Liver (tissue), 8 donors: ENCODE measurements at regions not wholly inside any gene's neighbourhood (a gene's known extent, or its start where the extent isn't known, plus 50 kb on each side); places are given as distances from the start of the nearest gene placed in this dataset.
"Not testable (repeated sequence)": the region's sequence is repeated elsewhere in the genome, so short reads cannot be mapped to it uniquely, and the experiment has no call there.

ENCODE experiments used
- DNase-seq: peaks from one replicate; pipeline ENCODE4 v3.0.0-alpha.2; 2017; ENCODE audit warnings: low spot score
- H3K27ac ChIP-seq, 2 donors: one replicate each; pipeline ENCODE4 v1.7.0; 2013; ENCODE audit warnings: inconsistent platforms in 2 of 2, low read length in 2 of 2, control low read depth in 1 of 2, low read depth in 1 of 2, mild to moderate bottlenecking in 1 of 2
- H3K27me3 ChIP-seq, 4 donors: one replicate each; pipeline versions ENCODE4 v1.6.1 to v1.7.0; 2013; ENCODE audit warnings: low read length in 3 of 4, inconsistent platforms in 1 of 4, mild to moderate bottlenecking in 1 of 4, moderate library complexity in 1 of 4; ENCODE audit not compliant: control insufficient read depth in 4 of 4, insufficient read depth in 4 of 4
- H3K36me3 ChIP-seq, 4 donors: one replicate each; pipeline versions ENCODE4 v1.6.1 to v1.7.0; 2013; ENCODE audit warnings: low read length in 3 of 4, mild to moderate bottlenecking in 3 of 4, low read depth in 1 of 4, moderate library complexity in 1 of 4; ENCODE audit not compliant: control insufficient read depth in 4 of 4, insufficient read depth in 3 of 4
- H3K4me1 ChIP-seq, 4 donors: one replicate each; pipeline versions ENCODE4 v1.6.1 to v1.7.0; 2013; ENCODE audit warnings: low read length in 3 of 4, mild to moderate bottlenecking in 3 of 4, moderate library complexity in 1 of 4; ENCODE audit not compliant: control insufficient read depth in 4 of 4, insufficient read depth in 4 of 4
- H3K4me3 ChIP-seq, 3 donors: one replicate each; pipeline versions ENCODE4 v1.6.1 to v1.7.0; 2013; ENCODE audit warnings: low read length in 3 of 3, control low read depth in 1 of 3, low read depth in 1 of 3, mild to moderate bottlenecking in 1 of 3
- H3K9ac ChIP-seq, 2 donors: one replicate each; pipeline ENCODE4 v1.7.0; 2013; ENCODE audit warnings: low read length in 2 of 2, mild to moderate bottlenecking in 2 of 2, moderate library complexity in 2 of 2, control low read depth in 1 of 2, low read depth in 1 of 2
- H3K9me3 ChIP-seq, 4 donors: one replicate each; pipeline versions ENCODE4 v1.6.1 to v1.7.0; 2013; ENCODE audit warnings: low read length in 3 of 4; ENCODE audit not compliant: control insufficient read depth in 4 of 4
- CTCF ChIP-seq: fragments of 150-350 bp; IDR thresholded peaks from 2 replicates; pipeline ENCODE4 v1.5.1; 2017; ENCODE audit warnings: improper control_type of control experiment, low read depth, low read length; ENCODE audit not compliant: missing input control
- EGR1 ChIP-seq, 2 donors: IDR thresholded peaks; 2 replicates each; pipeline ENCODE4 v1.6.1; 2016 to 2018; ENCODE audit warnings: antibody characterized with exemption in 2 of 2, low read depth in 2 of 2
- FOXA1 ChIP-seq: IDR thresholded peaks from 2 replicates; pipeline ENCODE4 v1.6.1; 2016; ENCODE audit warnings: antibody characterized with exemption
- FOXA2 ChIP-seq: IDR thresholded peaks from 2 replicates; pipeline ENCODE4 v1.6.1; 2016; ENCODE audit warnings: antibody characterized with exemption
- GABPA ChIP-seq, 2 donors: IDR thresholded peaks in 1 of 2; conservative IDR thresholded peaks in 1 of 2; 2 replicates each; pipeline ENCODE4 v1.6.1; 2016; ENCODE audit warnings: antibody characterized with exemption in 2 of 2, mild to moderate bottlenecking in 1 of 2, moderate library complexity in 1 of 2
- HNF4A ChIP-seq, 2 donors: conservative IDR thresholded peaks; 2 replicates each; pipeline ENCODE4 v1.6.1; 2016; ENCODE audit warnings: antibody characterized with exemption in 2 of 2, mild to moderate bottlenecking in 2 of 2
- HNF4G ChIP-seq: IDR thresholded peaks from 2 replicates; pipeline ENCODE4 v1.6.1; 2016; ENCODE audit warnings: antibody characterized with exemption
- JUND ChIP-seq, 2 donors: IDR thresholded peaks; 2 replicates each; pipeline ENCODE4 v1.6.1; 2016; ENCODE audit warnings: antibody characterized with exemption in 2 of 2
- MAX ChIP-seq: IDR thresholded peaks from 2 replicates; pipeline ENCODE4 v1.6.1; 2016; ENCODE audit warnings: antibody characterized with exemption
- NR2F2 ChIP-seq: IDR thresholded peaks from 2 replicates; pipeline ENCODE4 v1.6.1; 2016; ENCODE audit warnings: antibody characterized with exemption
- RAD21 ChIP-seq, 2 donors: IDR thresholded peaks; 2 replicates each; pipeline ENCODE4 v1.6.1; 2016; ENCODE audit warnings: antibody characterized with exemption in 2 of 2, mild to moderate bottlenecking in 2 of 2
- REST ChIP-seq: IDR thresholded peaks from 2 replicates; pipeline ENCODE4 v1.6.1; 2016; ENCODE audit warnings: antibody characterized with exemption, mild to moderate bottlenecking
- RXRA ChIP-seq, 2 donors: IDR thresholded peaks; 2 replicates each; pipeline ENCODE4 v1.6.1; 2017 to 2018; ENCODE audit warnings: antibody characterized with exemption in 2 of 2, mild to moderate bottlenecking in 1 of 2
- SP1 ChIP-seq: IDR thresholded peaks from 2 replicates; pipeline ENCODE4 v1.6.1; 2018; ENCODE audit warnings: antibody characterized with exemption, mild to moderate bottlenecking
- TAF1 ChIP-seq: conservative IDR thresholded peaks from 2 replicates; pipeline ENCODE4 v1.6.1; 2016; ENCODE audit warnings: antibody characterized with exemption, mild to moderate bottlenecking
- YY1 ChIP-seq: IDR thresholded peaks from 2 replicates; pipeline ENCODE4 v1.6.1; 2016; ENCODE audit warnings: antibody characterized with exemption, mild to moderate bottlenecking
- ZBTB33 ChIP-seq: IDR thresholded peaks from 2 replicates; pipeline ENCODE4 v1.6.1; 2016; ENCODE audit warnings: antibody characterized with exemption
- WGBS: extraction: QIAGEN DNeasy Blood & Tissue Kit; methylation state at CpG from one replicate; pipeline ENCODE4 v1.1.7; 2013; 5-methylcytosine and 5-hydroxymethylcytosine counted together
- donor health status: healthy.
- donor health status: healthy.
- donor health status: healthy.
- donor health status: healthy.
- donor health status: healthy.

GRCh38 chr2:224120986-224121385 is 81.9 kb upstream of the SERPINE2 start:
- Histone ChIP-seq H3K36me3 (no peaks in the 10 kb centered on the region), H3K9ac (no peak overlapping the region), H3K4me3 (no peak overlapping the region), H3K4me1 (no peaks in the 10 kb centered on the region), H3K9me3 (peaks cover 0 to 5% (median 0%) of the 10 kb centered on the region in 4 donors), H3K27me3 (no peaks in the 10 kb centered on the region), H3K27ac (no peak overlapping the region)
- DNase-seq, result no peak
- no peak for TF ChIP-seq HNF4G
- TF ChIP-seq FOXA2, result no peak
- TF ChIP-seq RAD21 (IDR thresholded peaks at IDR 0.05), result no peak
- no peak for TF ChIP-seq TAF1
- TF ChIP-seq SP1, result no peak
- no peak for TF ChIP-seq RXRA (IDR thresholded peaks at IDR 0.05)
- no peak for TF ChIP-seq REST
- no peak for TF ChIP-seq CTCF
- TF ChIP-seq YY1, result no peak
- TF ChIP-seq FOXA1, result no peak
- TF ChIP-seq HNF4A (conservative IDR thresholded peaks at IDR 0.05), result no peak
- no peak for TF ChIP-seq MAX
- TF ChIP-seq EGR1 (IDR thresholded peaks at IDR 0.05; ENCODE audit: low read depth in 2 of 2), result no peak
- no peak for TF ChIP-seq NR2F2
- WGBS, result 91% methylated on average over 1 of the region's 1 CpG

GRCh38 chr2:224119846-224120245 is 80.8 kb upstream of the SERPINE2 start:
- DNase-seq, H3K27ac ChIP-seq, H3K4me1 ChIP-seq, H3K4me3 ChIP-seq, H3K36me3 ChIP-seq, H3K9me3 ChIP-seq, H3K9ac ChIP-seq, H3K27me3 ChIP-seq: not testable (repeated sequence)
- WGBS, result 95% methylated on average over 1 of the region's 1 CpG

GRCh38 chr2:224114428-224114827 is 75.3 kb upstream of the SERPINE2 start:
- Histone ChIP-seq H3K27ac (no peak overlapping the region), H3K4me1 (no peaks in the 10 kb centered on the region), H3K27me3 (peaks cover 0 to 2% (median 0%) of the 10 kb centered on the region in 4 donors), H3K36me3 (no peaks in the 10 kb centered on the region), H3K9me3 (no peaks in the 10 kb centered on the region), H3K9ac (no peak overlapping the region), H3K4me3 (no peak overlapping the region)
- WGBS, result 60% methylated on average over 2 of the region's 2 CpGs
- no peak for DNase-seq
- TF ChIP-seq HNF4A (conservative IDR thresholded peaks at IDR 0.05) (no peak), JUND (IDR thresholded peaks at IDR 0.05) (no peak), MAX (no peak), HNF4G (no peak), REST (no peak), FOXA1 (no peak), YY1 (no peak), SP1 (no peak), EGR1 (IDR thresholded peaks at IDR 0.05; ENCODE audit: low read depth in 2 of 2) (no peak), GABPA (IDR thresholded peaks at IDR 0.05 in 1 of 2, conservative IDR thresholded peaks at IDR 0.05 in 1 of 2) (no peak), ZBTB33 (no peak)
